HG02678 (cell line): ENCODE measurements at regions not wholly inside any gene's neighbourhood (a gene's known extent, or its start where the extent isn't known, plus 50 kb on each side); places are given as distances from the start of the nearest gene placed in this dataset.
"Not testable (repeated sequence)": the region's sequence is repeated elsewhere in the genome, so short reads cannot be mapped to it uniquely, and the experiment has no call there.

Source experiments
- ATAC-seq: cut with Tn5 transposase; IDR thresholded peaks from one replicate; pipeline ENCODE4 v1.9.1; 2021; ENCODE audit warnings: mild to moderate bottlenecking, moderate library complexity; ENCODE audit not compliant: unreplicated experiment

DNA sequence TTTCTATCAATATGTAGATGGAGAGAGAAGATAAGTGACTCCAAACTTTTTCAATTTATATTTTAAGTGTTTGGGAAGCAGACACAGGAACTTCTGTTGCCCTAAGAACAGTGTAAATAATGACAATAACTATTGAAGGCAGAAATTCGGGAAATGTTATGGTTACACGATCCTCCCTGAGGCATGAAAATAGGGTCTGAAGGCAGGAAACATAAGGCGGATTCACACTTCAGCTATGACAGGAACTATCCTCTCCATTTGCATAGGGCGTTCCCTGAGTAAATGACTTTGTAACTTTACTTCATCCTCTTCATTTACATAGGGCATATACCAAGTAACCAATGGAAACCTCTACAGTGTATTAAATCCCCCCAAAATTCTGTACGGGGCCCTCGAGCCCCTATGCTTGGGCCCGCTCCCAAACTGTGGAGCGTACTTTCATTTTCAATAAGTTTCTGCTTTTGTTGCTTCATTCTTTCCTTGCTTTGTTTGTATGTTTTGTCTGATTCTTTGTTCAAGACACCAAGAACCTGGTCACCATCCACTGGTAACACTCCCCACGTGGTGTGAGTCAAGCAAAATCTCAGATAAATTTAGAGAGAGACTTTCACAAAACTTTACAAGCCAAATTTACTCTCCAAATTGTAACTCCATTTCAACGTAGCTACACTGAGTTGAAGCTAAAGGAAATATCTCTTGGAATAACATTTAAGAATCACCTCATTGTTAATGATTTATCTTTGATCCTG lies 2504.3 kb downstream of the ARAP2 start:
- ATAC-seq = no peak

DNA sequence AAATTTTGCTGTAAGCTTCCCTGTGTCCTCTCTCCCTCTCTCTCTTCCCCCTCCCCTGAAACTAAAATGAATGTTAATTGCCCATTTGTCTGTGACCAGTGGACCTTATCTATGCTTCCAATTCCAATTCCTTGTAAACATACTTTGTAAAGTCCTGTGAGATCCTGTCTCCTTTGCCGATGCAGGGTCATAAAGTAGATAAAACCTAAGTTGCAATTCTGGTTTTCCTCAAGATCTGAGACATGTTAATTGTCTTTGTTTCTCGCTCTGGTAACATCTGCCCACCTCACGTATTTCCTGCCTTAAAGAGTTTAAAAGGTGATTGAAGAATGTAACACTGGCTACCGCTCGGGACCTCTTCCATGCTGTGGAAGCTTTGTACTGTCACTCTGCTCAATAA lies 2503.4 kb downstream of the ARAP2 start:
- not testable (repeated sequence) for ATAC-seq

DNA sequence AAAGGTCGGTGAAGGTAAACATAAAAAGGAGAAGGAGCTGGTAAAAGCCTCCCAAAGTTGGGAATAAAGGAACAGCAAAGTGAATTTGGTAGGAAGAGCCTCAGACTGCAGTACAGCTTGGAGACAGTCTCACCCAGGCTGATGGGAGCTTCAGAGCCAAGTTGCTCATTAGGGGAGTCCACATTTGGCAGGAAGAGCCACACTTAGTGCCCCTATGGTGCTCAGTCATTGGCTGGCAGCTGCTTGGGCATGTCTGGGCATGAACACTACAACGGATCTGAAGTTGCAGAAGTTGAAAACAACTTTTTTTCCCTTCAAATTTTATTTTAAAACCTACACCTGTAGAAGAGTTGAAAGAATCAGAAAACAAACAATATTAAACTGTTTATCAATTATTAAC lies 2497.3 kb downstream of the ARAP2 start:
- ATAC-seq = no peak

DNA sequence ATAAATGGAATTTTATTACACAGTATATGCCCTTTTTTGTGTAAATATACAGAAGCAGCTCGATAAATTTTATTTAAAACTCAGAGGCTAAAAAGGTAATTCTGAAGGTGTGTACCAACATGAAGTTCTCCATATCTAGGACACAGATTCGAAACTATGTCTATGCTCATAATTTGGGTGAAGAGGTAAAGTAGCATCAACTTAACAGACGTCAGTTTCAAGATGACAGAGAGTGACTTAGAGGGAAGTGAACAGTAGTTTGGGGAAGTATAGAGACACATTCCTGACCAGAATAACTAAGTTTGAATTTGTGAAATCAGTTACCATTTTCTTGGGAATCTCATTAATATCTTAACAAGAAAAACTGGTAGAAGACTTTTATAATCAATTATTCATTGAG lies 2493.3 kb downstream of the ARAP2 start:
- no peak for ATAC-seq

DNA sequence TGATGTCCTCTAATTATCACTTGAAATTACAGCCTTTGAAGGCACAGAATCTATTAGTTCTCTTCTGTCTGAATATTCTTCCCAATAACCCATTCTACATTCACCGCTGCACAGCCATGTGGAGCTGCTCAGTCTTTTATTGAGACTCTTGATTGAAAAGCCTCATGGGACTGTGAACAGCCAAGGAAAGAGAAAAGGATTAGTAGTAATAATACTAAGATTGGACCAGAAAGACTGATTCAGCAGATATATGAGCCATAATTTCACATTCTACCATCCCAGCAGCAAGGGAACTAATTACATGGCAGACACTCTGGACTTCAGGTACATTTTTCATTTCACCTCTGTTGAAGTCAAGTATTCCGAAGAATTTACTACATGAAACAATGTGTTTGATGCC lies 2471.7 kb downstream of the ARAP2 start:
- no peak for ATAC-seq

DNA sequence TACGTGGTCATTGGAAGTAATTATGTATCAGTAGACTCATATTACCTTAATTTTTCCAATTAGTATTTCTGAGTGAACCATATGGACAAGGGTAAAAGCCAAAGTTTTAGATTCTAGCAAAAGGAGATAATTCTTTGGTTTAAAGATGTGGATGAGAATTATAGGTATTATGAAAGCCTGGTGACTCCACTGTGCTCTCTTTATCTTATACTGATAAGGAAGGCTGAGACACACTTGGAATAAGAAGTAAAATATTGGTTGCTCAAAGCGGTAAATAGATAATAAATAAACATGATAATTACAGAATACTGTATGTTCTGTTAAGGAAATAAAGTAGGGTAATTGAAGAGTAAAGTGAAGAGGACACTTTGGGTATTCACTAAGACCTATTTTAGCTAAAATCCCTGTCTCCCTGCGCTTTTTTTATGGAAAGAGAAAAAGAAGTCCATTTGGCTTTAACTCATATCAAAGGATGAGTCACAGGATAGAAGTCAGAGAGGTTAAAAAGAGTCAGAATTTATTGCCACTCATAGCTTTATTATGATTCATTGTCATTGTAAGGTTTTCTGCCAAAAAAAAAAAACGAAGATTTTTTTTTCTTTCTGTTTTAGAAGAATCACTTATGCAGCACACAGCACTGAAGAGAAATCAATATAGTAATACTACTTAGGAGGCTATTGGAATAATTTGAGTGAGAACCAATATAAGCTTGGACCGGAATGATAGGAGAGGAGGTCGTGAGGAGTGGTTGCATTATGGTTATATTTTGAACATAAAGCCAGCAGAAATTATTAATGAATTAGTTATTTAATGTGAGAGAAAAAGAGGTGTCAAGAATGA lies 2463.1 kb downstream of the ARAP2 start:
- ATAC-seq = no peak

DNA sequence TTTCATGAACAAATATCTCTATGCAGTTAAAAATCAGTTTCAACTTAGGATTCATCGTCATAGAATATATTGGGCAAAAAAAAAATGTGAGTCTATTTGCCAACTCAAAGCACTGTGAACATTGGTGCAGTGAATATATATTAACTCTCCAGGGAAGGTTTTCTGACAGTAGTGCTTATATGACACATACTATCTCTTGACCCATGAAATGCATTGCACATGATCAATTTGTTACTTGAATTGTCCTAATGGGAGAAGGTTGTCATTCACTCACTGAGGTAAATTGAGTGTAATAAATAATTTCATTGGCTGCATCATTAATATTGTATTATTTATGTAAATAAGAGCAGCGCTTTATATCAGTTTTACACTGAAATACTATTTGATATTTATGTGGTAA lies 2458.5 kb downstream of the ARAP2 start:
- no peak for ATAC-seq

DNA sequence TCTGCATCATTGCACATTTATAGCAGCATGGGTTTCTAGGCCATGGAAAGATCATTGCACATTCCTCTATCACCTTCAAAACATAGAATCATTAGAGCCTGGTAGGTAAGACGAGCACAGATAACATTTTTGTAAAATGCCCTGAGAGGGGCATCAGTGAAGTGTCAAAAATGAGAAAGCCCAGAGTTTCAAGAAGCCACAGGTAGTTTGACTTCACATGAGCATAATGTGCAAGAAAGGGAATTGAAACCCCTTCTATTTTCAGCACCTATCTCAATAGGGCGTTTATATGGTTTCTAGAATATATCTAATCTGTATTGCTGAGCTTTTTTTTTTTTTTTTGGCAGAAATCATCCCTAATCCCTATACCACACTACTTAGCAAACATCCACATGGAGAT lies 2441.7 kb downstream of the ARAP2 start:
- no peak for ATAC-seq

DNA sequence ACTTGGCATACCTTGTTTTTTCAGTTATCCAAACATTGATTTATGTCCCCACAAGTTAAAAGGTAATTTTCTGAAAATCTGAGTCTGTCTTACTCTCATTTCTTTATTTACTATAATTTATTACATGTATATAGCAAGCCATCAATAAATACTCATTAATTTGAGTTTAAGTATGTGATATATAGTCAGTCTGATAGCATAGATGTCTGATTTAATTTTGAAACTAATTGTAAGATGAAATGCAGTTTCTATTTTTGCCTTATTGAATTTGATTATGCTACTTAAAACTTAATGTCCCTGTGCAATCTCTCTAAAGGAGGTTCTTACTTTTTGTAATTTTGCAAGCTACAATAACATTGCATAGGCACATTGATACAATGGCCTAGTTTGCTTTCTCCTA lies 2418.6 kb downstream of the ARAP2 start:
- ATAC-seq = no peak

DNA sequence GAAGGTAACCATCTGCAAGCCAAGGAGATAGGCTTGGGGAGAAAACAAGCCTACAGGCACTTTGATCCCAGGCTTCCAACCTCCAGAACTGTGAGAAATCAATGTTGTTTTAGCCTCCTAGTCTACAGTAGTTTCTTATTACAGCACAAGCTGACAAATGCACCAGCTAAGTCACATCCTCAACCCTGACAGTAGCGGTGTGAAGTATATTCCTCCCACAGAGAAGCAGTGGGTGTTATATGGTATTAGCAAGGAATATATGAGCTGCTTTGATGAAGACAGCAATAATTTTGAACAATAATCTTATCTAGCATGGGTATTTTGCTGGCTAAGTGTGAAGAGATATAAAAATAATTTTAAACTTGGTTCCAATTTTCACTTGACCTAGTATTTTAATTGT lies 2415.0 kb downstream of the ARAP2 start:
- ATAC-seq = not testable (repeated sequence)

DNA sequence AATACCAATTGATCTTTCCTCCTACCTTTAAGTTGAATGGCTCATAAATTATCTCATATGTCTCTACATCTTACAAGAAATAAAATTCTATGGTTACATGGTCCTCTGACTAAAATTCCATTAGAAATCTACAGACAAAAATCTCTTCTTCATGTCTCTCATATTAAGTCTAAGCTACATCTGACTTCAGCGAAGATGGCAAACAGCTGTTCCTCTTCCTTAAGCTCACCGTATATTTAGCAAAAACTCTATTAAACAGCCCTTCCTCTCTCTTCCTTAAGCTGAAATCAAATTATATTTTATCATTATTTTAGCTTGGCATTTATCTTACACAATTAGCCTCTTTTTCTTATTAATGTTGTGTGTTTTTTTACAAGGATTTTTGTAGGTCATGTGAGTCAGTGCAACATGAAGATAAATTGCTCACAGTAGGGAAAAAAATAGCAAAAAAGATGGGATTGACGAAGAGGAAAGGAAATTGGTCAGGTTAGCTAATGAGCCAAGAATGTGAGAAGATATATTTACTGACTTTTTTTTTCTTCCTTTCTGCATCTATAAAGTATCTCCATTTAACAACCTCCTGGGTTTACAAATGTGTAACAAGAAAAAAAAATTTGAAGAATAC lies 2412.8 kb downstream of the ARAP2 start:
- no peak for ATAC-seq

DNA sequence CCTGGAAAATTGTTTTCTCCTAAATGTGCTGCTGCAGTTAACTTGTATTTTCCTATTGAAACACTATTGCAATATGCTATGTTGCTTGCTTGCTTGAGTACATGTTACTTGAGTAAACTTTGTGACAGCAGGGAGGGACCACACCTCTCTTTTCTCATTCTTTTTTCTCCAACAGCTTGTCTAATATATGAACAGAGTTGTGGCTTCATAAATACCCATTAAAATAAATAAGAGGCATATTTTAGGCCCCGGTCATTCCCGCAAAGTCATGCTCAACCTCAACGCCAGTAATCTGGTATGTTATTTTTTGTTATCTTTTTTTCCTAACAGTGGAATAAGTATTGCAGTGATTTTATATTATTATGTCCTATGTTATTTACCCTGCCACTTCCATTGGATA lies 2408.6 kb downstream of the ARAP2 start:
- ATAC-seq = not testable (repeated sequence)

DNA sequence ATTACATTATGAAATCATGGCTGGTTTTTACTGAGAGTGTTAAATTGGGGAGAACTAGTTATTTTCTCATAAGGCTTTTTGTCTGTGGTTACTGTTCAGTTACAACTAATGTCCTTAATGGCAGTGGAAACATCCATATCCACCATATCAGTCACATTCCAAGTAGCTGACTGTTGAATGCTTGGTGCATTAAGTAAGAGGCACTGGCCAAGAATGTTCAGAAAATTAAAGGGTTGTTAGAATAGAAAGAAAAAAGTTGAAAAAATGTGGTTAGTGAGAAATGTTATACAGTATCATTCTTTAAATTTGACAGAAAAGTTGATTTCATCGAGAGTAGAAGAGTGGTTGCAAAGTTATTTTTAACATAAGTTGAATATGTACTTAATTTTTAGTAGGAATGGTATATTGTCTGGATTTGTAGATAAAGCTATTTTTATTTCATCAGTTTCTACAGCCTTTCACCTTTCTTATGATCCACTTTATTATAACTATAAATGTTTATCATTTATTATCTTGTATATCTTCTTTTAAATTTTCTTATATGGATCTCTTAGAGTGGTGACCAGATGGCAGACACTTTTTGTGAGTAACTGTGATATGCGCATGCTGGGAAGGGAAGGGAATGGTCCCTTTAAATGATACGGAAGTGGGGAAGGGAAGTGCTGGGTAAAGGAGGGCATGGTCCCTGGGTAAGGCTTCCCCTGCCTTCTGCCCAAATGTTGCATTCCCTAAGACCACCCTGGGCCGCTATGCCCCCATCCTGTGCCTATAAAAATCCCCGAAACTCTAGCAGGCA lies 2407.1 kb downstream of the ARAP2 start:
- no peak for ATAC-seq

DNA sequence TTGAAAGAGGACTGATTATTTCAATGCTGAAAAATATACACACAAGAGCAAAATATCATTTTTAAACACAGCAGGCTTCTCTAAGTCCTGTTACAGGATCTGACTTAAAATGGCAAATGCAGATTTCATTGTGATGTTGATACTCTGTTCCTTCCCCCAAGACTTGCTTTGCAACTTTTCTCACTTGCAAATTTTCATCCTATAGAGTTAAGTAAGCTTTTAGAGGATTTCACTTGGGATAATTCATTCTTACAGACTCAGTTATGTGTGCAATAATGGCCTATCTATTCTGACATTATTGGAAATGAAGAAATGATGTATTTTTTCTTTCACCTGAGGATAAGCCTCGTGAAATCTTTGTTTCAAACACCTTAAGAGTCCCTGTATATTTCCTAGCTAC lies 2403.2 kb downstream of the ARAP2 start:
- ATAC-seq = no peak

DNA sequence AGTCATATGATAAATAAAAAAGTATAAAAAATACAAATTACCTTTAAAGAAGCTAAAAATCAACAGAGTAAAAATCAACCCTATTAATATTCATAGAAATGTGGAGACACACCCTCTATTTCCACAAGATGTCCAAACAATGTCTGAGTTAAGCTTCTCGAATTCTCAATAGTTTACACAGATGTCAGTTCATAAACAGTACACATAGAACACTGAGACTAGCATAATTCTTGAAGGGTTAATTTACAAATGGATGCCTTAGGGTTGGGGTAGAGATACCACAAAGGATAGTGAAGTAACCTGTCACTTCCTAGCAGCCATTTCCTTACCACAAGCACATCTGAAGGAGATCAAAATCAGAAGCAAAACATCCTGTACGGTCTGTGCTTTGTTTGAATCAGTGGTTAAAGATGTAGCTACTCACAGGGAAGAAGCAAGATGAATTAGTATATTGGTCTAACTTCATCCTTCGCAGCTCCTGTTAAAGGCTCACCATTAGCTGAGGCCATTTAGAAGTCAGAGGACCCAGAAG lies 2393.9 kb downstream of the ARAP2 start:
- no peak for ATAC-seq

DNA sequence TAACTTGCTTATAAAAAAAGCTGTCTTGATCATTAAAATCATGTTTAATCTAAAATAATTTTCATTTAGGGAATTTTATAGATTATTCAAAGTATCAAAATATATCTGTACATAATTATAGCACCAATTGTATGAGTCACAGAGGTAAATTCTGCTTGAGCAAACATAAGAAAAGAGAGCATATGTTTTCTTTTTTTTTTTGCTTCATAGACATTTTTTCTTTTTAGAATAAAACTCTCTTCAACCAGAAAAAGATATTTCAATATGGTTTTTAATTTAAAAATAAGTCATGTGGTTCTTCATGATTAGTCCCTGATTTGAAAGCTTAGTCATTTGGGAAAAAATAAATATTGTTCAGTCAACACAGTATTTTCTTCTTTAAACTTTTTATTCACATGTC lies 2390.6 kb downstream of the ARAP2 start:
- not testable (repeated sequence) for ATAC-seq

DNA sequence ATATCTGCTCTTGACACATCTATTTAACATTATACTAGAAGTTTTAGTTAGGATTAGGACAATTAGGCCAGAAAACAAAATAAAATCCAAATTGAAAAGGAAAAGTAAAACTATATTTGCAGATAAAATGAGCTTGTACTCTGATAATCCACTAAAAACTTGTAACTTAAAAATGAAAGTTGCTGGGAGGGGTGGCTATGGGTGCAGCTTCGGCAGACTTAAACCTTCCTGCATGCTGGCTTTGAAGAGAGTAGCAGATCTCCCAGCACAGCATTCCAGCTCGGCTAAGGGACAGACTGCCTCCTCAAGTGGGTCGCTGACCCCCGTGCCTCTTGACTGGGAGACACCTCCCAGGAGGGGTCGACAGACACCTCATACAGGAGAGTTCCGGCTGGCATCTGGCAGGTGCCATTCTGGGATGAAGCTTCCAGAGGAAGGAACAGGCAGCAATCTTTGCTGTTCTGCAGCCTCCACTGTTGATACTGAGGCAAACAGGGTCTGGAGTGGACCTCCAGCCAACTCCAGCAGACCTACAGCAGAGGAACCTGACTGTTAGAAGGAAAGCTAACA lies 2379.9 kb downstream of the ARAP2 start:
- ATAC-seq = no peak

DNA sequence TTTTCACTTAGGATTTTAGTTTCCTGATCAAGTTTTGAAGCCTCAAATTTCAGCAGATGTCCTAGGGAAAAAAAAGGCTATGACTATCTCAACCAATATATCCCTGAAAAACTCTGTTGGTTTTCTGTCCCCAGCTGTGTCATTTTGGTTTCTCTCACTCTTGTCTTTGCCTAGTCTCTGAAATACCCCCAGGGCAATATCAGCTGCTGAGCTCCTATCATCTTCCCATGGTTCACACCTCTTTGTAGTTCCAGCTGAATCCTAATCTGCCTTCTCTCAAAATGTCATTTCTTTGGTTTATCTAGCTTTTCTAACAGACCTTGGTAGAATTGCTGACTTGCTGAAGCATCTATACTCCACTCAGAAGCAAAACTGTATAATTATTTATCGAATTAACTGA lies 2370.5 kb downstream of the ARAP2 start:
- no peak for ATAC-seq

DNA sequence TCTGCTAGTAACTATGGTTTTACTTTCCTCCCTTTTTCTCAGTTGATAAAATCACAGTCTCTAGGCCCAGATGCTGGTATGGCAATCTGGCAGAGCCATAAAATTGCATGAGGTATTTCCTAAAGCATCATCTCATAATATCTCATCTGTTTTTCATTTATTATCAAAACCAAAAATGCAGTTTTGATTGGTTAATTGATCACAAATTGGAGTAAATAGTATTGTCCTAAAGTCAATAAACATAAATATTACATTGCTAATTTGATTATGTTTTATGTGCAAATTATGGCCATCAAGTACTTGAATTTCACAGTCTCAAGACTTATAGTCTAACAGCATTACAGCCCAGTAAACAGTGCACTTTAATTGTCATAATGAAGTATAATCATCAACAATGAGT lies 2365.6 kb downstream of the ARAP2 start:
- ATAC-seq = no peak

DNA sequence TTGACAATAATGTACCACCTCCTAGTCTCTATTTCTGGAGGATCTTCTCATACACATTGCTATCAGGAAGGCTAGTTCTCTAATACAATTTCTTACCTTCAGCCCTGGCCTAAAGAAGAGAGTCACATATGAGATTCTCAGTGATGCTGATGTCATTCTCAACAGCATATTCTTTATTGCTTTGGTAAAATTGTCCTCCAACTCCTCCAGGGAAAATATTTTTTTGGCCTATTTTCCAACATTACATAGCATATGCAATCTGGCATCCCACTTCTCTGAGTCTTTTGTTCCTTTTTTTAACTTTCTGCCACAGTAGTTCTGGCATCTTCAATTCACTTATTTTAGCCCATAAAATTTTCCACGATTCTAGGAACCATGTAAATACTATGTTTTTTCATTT lies 2363.1 kb downstream of the ARAP2 start:
- no peak for ATAC-seq
